Head of caudate nucleus (tissue), 42 donors: ENCODE measurements at regions not wholly inside any gene's neighbourhood (a gene's known extent, or its start where the extent isn't known, plus 50 kb on each side); places are given as distances from the start of the nearest gene placed in this dataset.
A peak's percentile ranks its signal among the peaks of the same experiment; 100 is the strongest.

Source experiments
- DNase-seq, 42 donors: peaks; one replicate each; pipeline versions ENCODE4 v3.0.0 to v3.0.0-alpha.2; 2020 to 2021; ENCODE audit warnings: mixed read lengths in 7 of 42
- intact Hi-C: fragments of 100-400 bp; cut with DNase I; formaldehyde crosslinking; loops from one replicate; pipeline ENCODE4 v1.15.0; 2022

GRCh38 chr18:72207280-72207679, 336.9 kb downstream of the CBLN2 start:
- intact Hi-C loops = no loop called here
- DNase-seq = peak in 1 of 42 donors; percentile 2

DNA sequence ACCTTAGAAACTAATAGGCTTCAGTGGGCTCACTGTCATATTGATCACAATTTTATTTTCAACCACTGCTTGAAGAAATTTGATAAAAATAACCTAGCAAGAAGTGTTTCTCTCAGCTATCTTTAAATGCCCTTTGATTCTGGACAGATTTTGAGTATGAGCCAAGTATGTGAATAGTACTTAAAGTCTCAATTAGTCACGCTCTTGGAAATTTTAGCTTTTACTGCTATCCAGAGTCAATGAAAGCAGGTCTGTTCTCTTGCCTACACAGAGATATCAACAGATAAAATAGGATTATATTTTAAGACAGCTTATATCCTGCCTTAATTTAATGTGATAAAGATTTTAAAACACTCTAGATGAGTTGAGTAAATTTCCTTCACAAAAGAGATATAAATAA, 337.3 kb downstream of the CBLN2 start:
- DNase-seq = no peak
- intact Hi-C loops = no loop called here

DNA sequence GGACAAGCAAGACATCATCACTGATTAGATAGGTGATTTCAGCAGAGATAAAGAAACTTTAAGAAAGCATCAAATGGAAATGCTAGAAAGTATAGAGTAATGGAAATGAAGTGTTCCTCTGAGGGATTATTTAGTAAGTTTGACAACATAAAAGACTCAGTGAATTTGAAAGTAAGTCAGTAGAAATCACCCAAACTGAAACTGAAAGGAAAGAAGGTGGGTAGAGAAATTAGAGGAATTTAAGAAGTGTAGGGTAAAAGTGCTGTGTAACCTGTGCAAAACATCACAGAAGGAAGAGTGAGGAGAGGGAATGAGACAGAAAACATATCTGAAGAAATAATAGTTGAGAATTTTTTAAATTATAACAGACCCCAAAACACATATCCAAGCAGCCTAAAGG, 343.1 kb downstream of the CBLN2 start:
- intact Hi-C loops = no loop called here
- no peak for DNase-seq

DNA sequence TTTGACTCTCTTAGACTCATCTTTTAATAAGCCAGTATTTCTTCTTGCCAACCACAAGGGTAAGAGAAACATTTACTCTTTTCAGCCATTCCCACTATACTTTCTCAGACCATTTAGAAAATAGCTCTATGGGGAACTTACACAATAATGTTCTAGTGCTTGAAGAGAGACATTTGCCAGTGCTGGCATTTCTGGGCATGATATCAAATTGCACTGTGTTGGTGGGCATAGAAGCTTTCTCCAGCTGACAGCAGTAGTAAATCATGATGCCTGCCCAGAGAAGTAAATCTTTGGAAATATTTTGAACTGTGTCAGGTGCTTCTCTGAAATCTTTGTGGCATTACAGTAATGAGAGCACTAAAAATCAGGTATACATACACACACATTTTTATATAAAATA, 346.6 kb downstream of the CBLN2 start:
- intact Hi-C loops = no loop called here
- no peak for DNase-seq

DNA sequence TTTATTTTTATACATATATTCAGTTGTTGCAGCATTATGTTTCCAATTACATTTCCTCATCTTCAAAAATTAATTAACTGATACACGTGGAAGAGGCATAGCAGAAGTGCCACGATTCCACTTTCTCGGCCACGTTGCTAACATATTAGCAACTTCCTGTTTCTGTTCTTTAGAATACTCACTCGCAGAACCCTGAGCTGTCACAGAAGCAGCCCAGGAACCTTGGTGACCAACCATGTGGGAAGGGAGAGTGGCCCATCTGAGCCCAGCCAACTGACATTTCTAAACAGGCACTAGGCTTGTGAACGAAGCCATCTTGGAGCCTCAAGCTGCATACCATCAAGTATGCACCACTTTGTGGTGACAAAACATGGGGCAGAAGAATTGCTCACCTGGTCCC, 350.1 kb downstream of the CBLN2 start:
- intact Hi-C loops = no loop called here
- DNase-seq = no peak

DNA sequence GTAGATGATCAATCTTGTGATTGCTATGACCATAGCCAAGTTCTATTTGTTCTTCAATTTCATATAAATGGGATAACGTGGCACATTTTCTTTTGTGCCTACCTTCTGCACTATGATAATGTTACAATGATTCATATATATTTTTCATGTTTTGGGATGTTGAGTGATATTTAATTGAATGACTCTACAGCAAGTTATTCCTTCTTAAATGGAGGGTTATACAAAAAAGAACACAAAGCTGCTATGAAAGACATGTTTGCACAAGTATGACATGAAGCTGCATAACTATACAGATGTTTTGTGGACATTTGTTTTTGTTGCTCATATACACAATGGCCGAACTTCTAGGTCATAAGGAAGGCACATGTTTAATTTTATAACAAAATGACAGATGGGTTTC, 356.2 kb downstream of the CBLN2 start:
- intact Hi-C loops = no loop called here
- no peak for DNase-seq

GRCh38 chr18:72181241-72181764, 362.8 kb downstream of the CBLN2 start:
- intact Hi-C loops = no loop called here
- DNase-seq = no peak

GRCh38 chr18:72180689-72181088, 363.5 kb downstream of the CBLN2 start:
- intact Hi-C loops = no loop called here
- DNase-seq = no peak

GRCh38 chr18:72174972-72175649, 369.0 kb downstream of the CBLN2 start:
- DNase-seq = no peak

GRCh38 chr18:72171596-72171995, 372.5 kb downstream of the CBLN2 start:
- DNase-seq = no peak
- intact Hi-C loops = no loop called here

More at GRCh38 chr18:72174972-72175649, 369.0 kb downstream of the CBLN2 start:
- intact Hi-C loops = no loop called here

DNA sequence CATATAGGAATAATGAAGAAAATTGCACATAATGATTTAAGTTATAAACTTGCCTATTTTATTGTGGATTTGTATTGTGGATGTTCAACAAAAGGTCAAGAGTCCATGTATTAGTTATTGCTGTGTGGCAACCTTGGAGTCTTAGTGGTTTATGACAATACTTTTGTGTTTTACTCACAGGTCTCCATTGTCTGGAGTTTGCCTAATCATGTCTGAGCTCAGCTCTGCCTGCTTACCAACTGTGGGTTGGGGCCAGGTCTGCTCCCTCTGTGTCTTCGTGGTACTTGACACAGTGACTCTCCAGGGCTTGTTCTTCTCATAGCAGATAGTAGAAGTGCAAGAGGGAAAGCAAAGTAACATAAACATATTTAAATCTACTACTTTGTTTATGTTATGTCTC, 382.5 kb downstream of the CBLN2 start:
- intact Hi-C loops = no loop called here
- DNase-seq = no peak

- no peak for DNase-seq
- intact Hi-C loops = no loop called here
Observed at GRCh38 chr18:72160510-72161445, 383.4 kb downstream of the CBLN2 start.

GRCh38 chr18:72155327-72155726, 388.8 kb downstream of the CBLN2 start:
- peak in 19 of 42 donors; percentile 2 to 55 (median 16) for DNase-seq
- intact Hi-C loops = no loop called here

DNA sequence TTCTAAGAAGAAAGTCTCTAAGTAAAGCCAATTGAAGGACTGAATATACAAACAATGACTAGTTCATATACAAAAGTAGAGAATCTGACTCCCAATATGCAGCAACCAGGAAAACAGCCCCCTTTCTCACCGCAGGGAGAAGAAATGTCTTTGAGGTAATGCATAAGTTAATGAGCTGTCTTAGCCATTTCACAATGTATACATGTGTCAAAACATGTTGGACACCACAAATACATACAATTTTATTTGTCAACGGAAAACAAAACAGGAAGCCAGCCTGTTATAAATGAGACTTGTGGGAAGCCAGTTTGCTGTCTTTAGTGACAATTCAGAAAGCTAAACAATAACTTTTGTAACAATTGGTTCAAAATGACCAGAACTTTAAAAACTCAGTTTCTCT, 389.2 kb downstream of the CBLN2 start:
- no peak for DNase-seq
- intact Hi-C loops = no loop called here

DNA sequence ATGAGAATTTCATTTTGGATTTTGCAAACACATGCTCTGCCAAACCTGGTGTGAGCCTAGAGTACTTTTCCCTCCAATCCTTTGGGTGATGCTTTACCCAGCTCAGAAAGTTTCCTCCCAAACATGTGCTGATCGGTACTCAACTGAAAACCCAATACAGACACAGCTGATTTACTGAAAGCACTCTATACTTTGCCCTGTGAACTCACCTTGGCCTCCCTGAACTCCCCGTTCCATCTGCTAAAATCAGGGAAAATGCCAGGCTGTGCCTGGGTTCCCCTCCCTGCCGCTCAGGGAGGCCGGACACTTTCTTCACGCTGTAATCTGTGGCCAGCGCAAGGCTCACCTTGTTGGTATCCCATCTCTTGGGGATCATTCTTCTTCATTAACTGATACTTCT, 391.2 kb downstream of the CBLN2 start:
- DNase-seq = no peak
- intact Hi-C loops = no loop called here

- intact Hi-C loops = no loop called here
- DNase-seq = no peak
Observed at GRCh38 chr18:72147830-72148229, 396.3 kb downstream of the CBLN2 start.

GRCh38 chr18:72140007-72140406, 404.1 kb downstream of the CBLN2 start:
- no peak for DNase-seq
- intact Hi-C loops = no loop called here

GRCh38 chr18:72128649-72129048, 415.5 kb downstream of the CBLN2 start:
- DNase-seq = no peak
- intact Hi-C loops = no loop called here

DNA sequence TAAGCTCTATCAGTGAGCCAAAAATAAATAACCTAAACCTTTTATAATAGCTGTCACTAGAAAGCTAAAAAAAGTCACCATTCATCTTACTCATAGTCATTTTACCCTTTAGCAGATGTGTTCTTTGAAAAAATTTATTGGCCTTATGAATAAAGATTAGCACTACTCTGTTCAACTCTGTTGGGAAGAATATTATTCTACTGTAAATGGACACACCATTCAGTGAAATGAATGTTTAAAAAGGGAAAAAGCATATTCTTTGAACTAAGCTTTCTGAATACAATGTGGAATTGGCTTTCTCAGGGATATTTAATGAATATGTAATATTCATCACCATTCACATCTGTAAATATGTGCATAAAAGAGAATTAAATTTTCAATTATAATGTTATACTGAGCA, 422.0 kb downstream of the CBLN2 start:
- intact Hi-C loops = no loop called here
- no peak for DNase-seq

GRCh38 chr18:72119082-72119481, 425.1 kb downstream of the CBLN2 start:
- no peak for DNase-seq
- intact Hi-C loops = loop anchor here (10.0 kb wide), 1 partner anchor 64 kb away; no protein-coding TSS in a partner anchor
